ENCODE measurements at regions not wholly inside any gene's neighbourhood (a gene's known extent, or its start where the extent isn't known, plus 50 kb on each side); places are given as distances from the start of the nearest gene placed in this dataset.
"Not testable (repeated sequence)": the region's sequence is repeated elsewhere in the genome, so short reads cannot be mapped to it uniquely, and the experiment has no call there.

DNA sequence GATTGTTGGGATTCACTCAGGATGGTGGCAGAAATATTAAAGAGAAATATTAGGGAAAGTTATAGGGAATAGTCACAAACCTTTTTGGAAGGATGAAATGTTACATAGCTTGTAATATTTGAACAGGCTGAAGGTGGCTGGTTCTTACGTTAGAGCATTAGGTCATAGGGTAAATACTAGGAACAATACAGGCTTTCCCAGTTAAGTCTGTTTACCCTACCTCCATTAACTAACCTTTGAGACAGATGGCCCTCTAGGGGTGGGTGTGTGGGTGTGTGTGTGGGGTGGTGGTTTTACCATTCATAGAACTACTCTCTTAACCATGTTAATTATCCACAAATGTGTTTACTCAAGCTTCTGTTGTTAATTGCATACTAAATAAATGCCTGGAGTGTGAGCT, 94.3 kb upstream of the STK32A start:
- FAIRE-seq (no peak), DNase-seq (ENCODE audit: low read depth, low spot score) (no peak)
- H3K79me2 ChIP-seq (ENCODE audit: control insufficient read depth, insufficient read depth, low read length): no peaks in the 10 kb centered on the region
- H3K27me3 ChIP-seq (ENCODE audit: control insufficient read depth, extremely low read depth, insufficient read depth, low read length): no peaks in the 10 kb centered on the region
- H3K4me1 ChIP-seq (ENCODE audit: control insufficient read depth, extremely low read depth, insufficient read depth, low read length): no peaks in the 10 kb centered on the region
- no peak overlapping the region for H3K4me3 ChIP-seq (ENCODE audit: control insufficient read depth in 2 of 3, extremely low read depth in 1 of 3, insufficient read depth in 2 of 3, low read depth in 1 of 3, low read length in 3 of 3)
- no peak overlapping the region for H3K4me2 ChIP-seq (ENCODE audit: control insufficient read depth, extremely low read depth, insufficient read depth, low read depth, low read length)
- H3K9ac ChIP-seq (ENCODE audit: control insufficient read depth, extremely low read depth, insufficient read depth, low read length): no peak overlapping the region
- H4K20me1 ChIP-seq (ENCODE audit: control insufficient read depth, extremely low read depth, insufficient read depth, low read length): no peaks in the 10 kb centered on the region
- TF ChIP-seq EZH2 (IDR thresholded peaks at IDR 0.05; ENCODE audit: low read length): no peak
- TF ChIP-seq, protein P1, sequence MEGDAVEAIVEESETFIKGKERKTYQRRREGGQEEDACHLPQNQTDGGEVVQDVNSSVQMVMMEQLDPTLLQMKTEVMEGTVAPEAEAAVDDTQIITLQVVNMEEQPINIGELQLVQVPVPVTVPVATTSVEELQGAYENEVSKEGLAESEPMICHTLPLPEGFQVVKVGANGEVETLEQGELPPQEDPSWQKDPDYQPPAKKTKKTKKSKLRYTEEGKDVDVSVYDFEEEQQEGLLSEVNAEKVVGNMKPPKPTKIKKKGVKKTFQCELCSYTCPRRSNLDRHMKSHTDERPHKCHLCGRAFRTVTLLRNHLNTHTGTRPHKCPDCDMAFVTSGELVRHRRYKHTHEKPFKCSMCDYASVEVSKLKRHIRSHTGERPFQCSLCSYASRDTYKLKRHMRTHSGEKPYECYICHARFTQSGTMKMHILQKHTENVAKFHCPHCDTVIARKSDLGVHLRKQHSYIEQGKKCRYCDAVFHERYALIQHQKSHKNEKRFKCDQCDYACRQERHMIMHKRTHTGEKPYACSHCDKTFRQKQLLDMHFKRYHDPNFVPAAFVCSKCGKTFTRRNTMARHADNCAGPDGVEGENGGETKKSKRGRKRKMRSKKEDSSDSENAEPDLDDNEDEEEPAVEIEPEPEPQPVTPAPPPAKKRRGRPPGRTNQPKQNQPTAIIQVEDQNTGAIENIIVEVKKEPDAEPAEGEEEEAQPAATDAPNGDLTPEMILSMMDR (optimal IDR thresholded peaks at IDR 0.05 in 1 of 3, IDR thresholded peaks at IDR 0.05 in 1 of 3, conservative IDR thresholded peaks at IDR 0.05 in 1 of 3; ENCODE audit: extremely low read depth in 1 of 3, insufficient read depth in 2 of 3, low read length in 3 of 3): no peak
- no peak overlapping the region for H2AFZ ChIP-seq (ENCODE audit: control insufficient read depth, low read length)
- H3K36me3 ChIP-seq (ENCODE audit: control insufficient read depth in 2 of 2, extremely low read depth in 1 of 2, insufficient read depth in 2 of 2, low read length in 2 of 2): no peaks in the 10 kb centered on the region
- no peaks in the 10 kb centered on the region for H3K9me1 ChIP-seq (ENCODE audit: control insufficient read depth, extremely low read depth, insufficient read depth, low read length)
- H3K9me3 ChIP-seq (ENCODE audit: control insufficient read depth, low read depth, low read length): no peaks in the 10 kb centered on the region
- dilution Hi-C loops (cut with MboI; ENCODE audit: extremely low pct_ligation_motif_present, low sequenced_read_pairs): no loop called here
- no peak overlapping the region for H3K27ac ChIP-seq (ENCODE audit: control insufficient read depth, insufficient read depth, low read length)

DNA sequence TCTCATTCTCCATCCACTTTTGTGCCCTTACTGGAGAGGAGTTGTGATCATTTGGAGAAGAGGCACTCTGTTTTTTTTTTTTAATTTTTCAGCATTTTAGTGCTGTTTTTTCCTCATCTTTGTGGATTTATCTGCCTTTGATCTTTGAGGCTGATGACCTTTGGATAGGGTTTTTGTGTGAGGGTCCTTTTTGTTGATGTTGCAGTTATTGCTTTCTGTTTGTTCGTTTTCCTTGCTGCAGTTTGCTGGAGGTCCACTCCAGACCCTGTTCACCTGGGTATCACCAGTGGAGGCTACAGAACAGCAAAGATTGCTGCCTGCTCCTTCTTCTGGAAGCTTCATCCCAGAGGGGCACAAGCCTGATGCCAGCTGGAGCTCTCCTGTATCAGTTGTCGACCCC, 93.2 kb upstream of the STK32A start:
- H3K4me2 ChIP-seq (ENCODE audit: control insufficient read depth, extremely low read depth, insufficient read depth, low read depth, low read length); H3K36me3 ChIP-seq (ENCODE audit: control insufficient read depth in 2 of 2, extremely low read depth in 1 of 2, insufficient read depth in 2 of 2, low read length in 2 of 2); H3K27me3 ChIP-seq (ENCODE audit: control insufficient read depth, extremely low read depth, insufficient read depth, low read length); H3K79me2 ChIP-seq (ENCODE audit: control insufficient read depth, insufficient read depth, low read length); H4K20me1 ChIP-seq (ENCODE audit: control insufficient read depth, extremely low read depth, insufficient read depth, low read length); H2AFZ ChIP-seq (ENCODE audit: control insufficient read depth, low read length); DNase-seq (ENCODE audit: low read depth, low spot score); dilution Hi-C loops (cut with MboI; ENCODE audit: extremely low pct_ligation_motif_present, low sequenced_read_pairs); H3K4me1 ChIP-seq (ENCODE audit: control insufficient read depth, extremely low read depth, insufficient read depth, low read length); H3K9me1 ChIP-seq (ENCODE audit: control insufficient read depth, extremely low read depth, insufficient read depth, low read length); FAIRE-seq; H3K4me3 ChIP-seq (ENCODE audit: control insufficient read depth in 2 of 3, extremely low read depth in 1 of 3, insufficient read depth in 2 of 3, low read depth in 1 of 3, low read length in 3 of 3); H3K9me3 ChIP-seq (ENCODE audit: control insufficient read depth, low read depth, low read length); H3K27ac ChIP-seq (ENCODE audit: control insufficient read depth, insufficient read depth, low read length); H3K9ac ChIP-seq (ENCODE audit: control insufficient read depth, extremely low read depth, insufficient read depth, low read length): not testable (repeated sequence)

DNA sequence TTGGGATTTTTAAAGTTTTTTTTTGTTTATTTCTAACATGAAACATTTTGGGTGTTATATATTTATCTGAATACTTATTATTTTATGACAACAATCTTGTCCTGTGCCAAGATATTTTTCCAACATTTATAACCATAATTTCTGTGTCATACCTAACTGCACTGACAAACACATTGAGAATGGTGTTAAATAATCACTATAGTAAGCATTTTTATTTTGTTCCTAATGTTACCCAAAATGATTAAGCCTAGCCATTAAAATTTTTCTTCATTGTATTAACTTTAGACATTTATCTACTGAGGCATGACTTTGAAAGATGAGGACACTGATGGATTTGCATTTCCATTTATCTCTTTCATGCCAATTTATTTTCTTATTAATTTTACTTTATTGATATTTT, 91.6 kb upstream of the STK32A start:
- dilution Hi-C loops (cut with MboI; ENCODE audit: extremely low pct_ligation_motif_present, low sequenced_read_pairs): no loop called here
- no peaks in the 10 kb centered on the region for H3K4me1 ChIP-seq (ENCODE audit: control insufficient read depth, extremely low read depth, insufficient read depth, low read length)
- H3K27ac ChIP-seq (ENCODE audit: control insufficient read depth, insufficient read depth, low read length): no peak overlapping the region
- H3K27me3 ChIP-seq (ENCODE audit: control insufficient read depth, extremely low read depth, insufficient read depth, low read length): no peaks in the 10 kb centered on the region
- H4K20me1 ChIP-seq (ENCODE audit: control insufficient read depth, extremely low read depth, insufficient read depth, low read length): no peaks in the 10 kb centered on the region
- H3K9me1 ChIP-seq (ENCODE audit: control insufficient read depth, extremely low read depth, insufficient read depth, low read length): no peaks in the 10 kb centered on the region
- no peaks in the 10 kb centered on the region for H3K36me3 ChIP-seq (ENCODE audit: control insufficient read depth in 2 of 2, extremely low read depth in 1 of 2, insufficient read depth in 2 of 2, low read length in 2 of 2)
- TF ChIP-seq EZH2 (IDR thresholded peaks at IDR 0.05; ENCODE audit: low read length): no peak
- TF ChIP-seq, protein P1 (optimal IDR thresholded peaks at IDR 0.05 in 1 of 3, IDR thresholded peaks at IDR 0.05 in 1 of 3, conservative IDR thresholded peaks at IDR 0.05 in 1 of 3; ENCODE audit: extremely low read depth in 1 of 3, insufficient read depth in 2 of 3, low read length in 3 of 3): no peak
- no peak overlapping the region for H3K4me3 ChIP-seq (ENCODE audit: control insufficient read depth in 2 of 3, extremely low read depth in 1 of 3, insufficient read depth in 2 of 3, low read depth in 1 of 3, low read length in 3 of 3)
- no peak overlapping the region for H3K9ac ChIP-seq (ENCODE audit: control insufficient read depth, extremely low read depth, insufficient read depth, low read length)
- FAIRE-seq: no peak
- no peak for DNase-seq (ENCODE audit: low read depth, low spot score)
- H2AFZ ChIP-seq (ENCODE audit: control insufficient read depth, low read length): no peak overlapping the region
- no peaks in the 10 kb centered on the region for H3K79me2 ChIP-seq (ENCODE audit: control insufficient read depth, insufficient read depth, low read length)
- no peaks in the 10 kb centered on the region for H3K9me3 ChIP-seq (ENCODE audit: control insufficient read depth, low read depth, low read length)
- H3K4me2 ChIP-seq (ENCODE audit: control insufficient read depth, extremely low read depth, insufficient read depth, low read depth, low read length): no peak overlapping the region
